ENCODE measurements at regions not wholly inside any gene's neighbourhood (a gene's known extent, or its start where the extent isn't known, plus 50 kb on each side); places are given as distances from the start of the nearest gene placed in this dataset.

DNA sequence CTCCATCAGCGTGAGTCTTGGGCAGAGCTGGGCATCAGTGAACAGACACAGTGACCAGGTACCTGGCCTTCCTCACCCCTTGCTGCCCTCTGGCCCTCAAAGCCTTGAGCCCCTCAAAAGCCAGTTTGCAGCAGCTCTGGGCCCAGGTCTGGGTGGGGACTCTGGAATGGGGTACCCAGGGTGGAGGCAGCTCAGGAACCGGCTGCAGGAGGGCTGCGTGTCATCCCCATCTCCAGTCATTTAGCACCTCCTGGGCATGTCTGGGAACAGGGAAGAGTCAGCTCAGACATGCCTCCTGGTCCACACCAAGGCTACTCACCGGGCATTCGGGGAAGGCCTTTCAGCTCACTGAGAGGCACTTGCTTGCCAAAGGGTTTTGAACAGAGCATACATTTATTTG lies 503.3 kb downstream of the TCERG1L start:
- TF ChIP-seq EZH2 (IDR thresholded peaks at IDR 0.05; ENCODE audit: insufficient read depth, poor library complexity, severe bottlenecking): no peak
- no peak for TF ChIP-seq EZH2phosphoT487 (IDR thresholded peaks at IDR 0.05; ENCODE audit: insufficient read depth, low read depth)

Measured in GM23248 (cell line).